ENCODE measurements at regions not wholly inside any gene's neighbourhood (a gene's known extent, or its start where the extent isn't known, plus 50 kb on each side); places are given as distances from the start of the nearest gene placed in this dataset.

GRCh38 chr6:137952247-137952646 is 85.2 kb downstream of the TNFAIP3 start:
- Histone ChIP-seq H3K4me1 (ENCODE audit: insufficient read depth) (peaks cover 5% of the 10 kb centered on the region; the same call in 1 of the 2 replicates), H3K27me3 (ENCODE audit: insufficient read depth) (no peaks in the 10 kb centered on the region), H3K27ac (ENCODE audit: low read depth) (no peak overlapping the region), H3K79me2 (replicated peaks; ENCODE audit: insufficient read depth) (no peaks in the 10 kb centered on the region), H3K4me3 (no peak overlapping the region), H2AFZ (no peak overlapping the region), H3K36me3 (ENCODE audit: insufficient read depth) (no peaks in the 10 kb centered on the region), H3K9me2 (ENCODE audit: insufficient read depth) (no peaks in the 10 kb centered on the region), H3F3A (replicated peaks; ENCODE audit: low read depth) (no peaks in the 10 kb centered on the region), H3K4me2 (no peak overlapping the region), H4K20me1 (replicated peaks; ENCODE audit: insufficient read depth) (no peaks in the 10 kb centered on the region)
- no peak for TF ChIP-seq JUNB (IDR thresholded peaks at IDR 0.05; ENCODE audit: unreplicated experiment)
- no peak for TF ChIP-seq EZH2phosphoT487 (IDR thresholded peaks at IDR 0.05; ENCODE audit: unreplicated experiment)
- TF ChIP-seq NANOG (IDR thresholded peaks at IDR 0.05; ENCODE audit: borderline replicate concordance), result no peak
- no peak for TF ChIP-seq ZNF114 (CRISPR knock-in tag; IDR thresholded peaks at IDR 0.05)
- no peak for TF ChIP-seq ZNF331 (CRISPR knock-in tag; IDR thresholded peaks at IDR 0.05; ENCODE audit: low read depth)
- TF ChIP-seq, protein P1, sequence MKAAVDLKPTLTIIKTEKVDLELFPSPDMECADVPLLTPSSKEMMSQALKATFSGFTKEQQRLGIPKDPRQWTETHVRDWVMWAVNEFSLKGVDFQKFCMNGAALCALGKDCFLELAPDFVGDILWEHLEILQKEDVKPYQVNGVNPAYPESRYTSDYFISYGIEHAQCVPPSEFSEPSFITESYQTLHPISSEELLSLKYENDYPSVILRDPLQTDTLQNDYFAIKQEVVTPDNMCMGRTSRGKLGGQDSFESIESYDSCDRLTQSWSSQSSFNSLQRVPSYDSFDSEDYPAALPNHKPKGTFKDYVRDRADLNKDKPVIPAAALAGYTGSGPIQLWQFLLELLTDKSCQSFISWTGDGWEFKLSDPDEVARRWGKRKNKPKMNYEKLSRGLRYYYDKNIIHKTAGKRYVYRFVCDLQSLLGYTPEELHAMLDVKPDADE (IDR thresholded peaks at IDR 0.05), result no peak
- no peak for TF ChIP-seq STAT1 (IDR thresholded peaks at IDR 0.05; ENCODE audit: unreplicated experiment)
- TF ChIP-seq, protein P2, sequence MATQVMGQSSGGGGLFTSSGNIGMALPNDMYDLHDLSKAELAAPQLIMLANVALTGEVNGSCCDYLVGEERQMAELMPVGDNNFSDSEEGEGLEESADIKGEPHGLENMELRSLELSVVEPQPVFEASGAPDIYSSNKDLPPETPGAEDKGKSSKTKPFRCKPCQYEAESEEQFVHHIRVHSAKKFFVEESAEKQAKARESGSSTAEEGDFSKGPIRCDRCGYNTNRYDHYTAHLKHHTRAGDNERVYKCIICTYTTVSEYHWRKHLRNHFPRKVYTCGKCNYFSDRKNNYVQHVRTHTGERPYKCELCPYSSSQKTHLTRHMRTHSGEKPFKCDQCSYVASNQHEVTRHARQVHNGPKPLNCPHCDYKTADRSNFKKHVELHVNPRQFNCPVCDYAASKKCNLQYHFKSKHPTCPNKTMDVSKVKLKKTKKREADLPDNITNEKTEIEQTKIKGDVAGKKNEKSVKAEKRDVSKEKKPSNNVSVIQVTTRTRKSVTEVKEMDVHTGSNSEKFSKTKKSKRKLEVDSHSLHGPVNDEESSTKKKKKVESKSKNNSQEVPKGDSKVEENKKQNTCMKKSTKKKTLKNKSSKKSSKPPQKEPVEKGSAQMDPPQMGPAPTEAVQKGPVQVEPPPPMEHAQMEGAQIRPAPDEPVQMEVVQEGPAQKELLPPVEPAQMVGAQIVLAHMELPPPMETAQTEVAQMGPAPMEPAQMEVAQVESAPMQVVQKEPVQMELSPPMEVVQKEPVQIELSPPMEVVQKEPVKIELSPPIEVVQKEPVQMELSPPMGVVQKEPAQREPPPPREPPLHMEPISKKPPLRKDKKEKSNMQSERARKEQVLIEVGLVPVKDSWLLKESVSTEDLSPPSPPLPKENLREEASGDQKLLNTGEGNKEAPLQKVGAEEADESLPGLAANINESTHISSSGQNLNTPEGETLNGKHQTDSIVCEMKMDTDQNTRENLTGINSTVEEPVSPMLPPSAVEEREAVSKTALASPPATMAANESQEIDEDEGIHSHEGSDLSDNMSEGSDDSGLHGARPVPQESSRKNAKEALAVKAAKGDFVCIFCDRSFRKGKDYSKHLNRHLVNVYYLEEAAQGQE (IDR thresholded peaks at IDR 0.05; ENCODE audit: unreplicated experiment), result no peak
- no peak for TF ChIP-seq CREB1 (CRISPR knock-in tag; IDR thresholded peaks at IDR 0.05; ENCODE audit: low read depth)
- no peak for TF ChIP-seq EZH2 (IDR thresholded peaks at IDR 0.05; ENCODE audit: low read depth, unreplicated experiment)
- TF ChIP-seq, protein P3, sequence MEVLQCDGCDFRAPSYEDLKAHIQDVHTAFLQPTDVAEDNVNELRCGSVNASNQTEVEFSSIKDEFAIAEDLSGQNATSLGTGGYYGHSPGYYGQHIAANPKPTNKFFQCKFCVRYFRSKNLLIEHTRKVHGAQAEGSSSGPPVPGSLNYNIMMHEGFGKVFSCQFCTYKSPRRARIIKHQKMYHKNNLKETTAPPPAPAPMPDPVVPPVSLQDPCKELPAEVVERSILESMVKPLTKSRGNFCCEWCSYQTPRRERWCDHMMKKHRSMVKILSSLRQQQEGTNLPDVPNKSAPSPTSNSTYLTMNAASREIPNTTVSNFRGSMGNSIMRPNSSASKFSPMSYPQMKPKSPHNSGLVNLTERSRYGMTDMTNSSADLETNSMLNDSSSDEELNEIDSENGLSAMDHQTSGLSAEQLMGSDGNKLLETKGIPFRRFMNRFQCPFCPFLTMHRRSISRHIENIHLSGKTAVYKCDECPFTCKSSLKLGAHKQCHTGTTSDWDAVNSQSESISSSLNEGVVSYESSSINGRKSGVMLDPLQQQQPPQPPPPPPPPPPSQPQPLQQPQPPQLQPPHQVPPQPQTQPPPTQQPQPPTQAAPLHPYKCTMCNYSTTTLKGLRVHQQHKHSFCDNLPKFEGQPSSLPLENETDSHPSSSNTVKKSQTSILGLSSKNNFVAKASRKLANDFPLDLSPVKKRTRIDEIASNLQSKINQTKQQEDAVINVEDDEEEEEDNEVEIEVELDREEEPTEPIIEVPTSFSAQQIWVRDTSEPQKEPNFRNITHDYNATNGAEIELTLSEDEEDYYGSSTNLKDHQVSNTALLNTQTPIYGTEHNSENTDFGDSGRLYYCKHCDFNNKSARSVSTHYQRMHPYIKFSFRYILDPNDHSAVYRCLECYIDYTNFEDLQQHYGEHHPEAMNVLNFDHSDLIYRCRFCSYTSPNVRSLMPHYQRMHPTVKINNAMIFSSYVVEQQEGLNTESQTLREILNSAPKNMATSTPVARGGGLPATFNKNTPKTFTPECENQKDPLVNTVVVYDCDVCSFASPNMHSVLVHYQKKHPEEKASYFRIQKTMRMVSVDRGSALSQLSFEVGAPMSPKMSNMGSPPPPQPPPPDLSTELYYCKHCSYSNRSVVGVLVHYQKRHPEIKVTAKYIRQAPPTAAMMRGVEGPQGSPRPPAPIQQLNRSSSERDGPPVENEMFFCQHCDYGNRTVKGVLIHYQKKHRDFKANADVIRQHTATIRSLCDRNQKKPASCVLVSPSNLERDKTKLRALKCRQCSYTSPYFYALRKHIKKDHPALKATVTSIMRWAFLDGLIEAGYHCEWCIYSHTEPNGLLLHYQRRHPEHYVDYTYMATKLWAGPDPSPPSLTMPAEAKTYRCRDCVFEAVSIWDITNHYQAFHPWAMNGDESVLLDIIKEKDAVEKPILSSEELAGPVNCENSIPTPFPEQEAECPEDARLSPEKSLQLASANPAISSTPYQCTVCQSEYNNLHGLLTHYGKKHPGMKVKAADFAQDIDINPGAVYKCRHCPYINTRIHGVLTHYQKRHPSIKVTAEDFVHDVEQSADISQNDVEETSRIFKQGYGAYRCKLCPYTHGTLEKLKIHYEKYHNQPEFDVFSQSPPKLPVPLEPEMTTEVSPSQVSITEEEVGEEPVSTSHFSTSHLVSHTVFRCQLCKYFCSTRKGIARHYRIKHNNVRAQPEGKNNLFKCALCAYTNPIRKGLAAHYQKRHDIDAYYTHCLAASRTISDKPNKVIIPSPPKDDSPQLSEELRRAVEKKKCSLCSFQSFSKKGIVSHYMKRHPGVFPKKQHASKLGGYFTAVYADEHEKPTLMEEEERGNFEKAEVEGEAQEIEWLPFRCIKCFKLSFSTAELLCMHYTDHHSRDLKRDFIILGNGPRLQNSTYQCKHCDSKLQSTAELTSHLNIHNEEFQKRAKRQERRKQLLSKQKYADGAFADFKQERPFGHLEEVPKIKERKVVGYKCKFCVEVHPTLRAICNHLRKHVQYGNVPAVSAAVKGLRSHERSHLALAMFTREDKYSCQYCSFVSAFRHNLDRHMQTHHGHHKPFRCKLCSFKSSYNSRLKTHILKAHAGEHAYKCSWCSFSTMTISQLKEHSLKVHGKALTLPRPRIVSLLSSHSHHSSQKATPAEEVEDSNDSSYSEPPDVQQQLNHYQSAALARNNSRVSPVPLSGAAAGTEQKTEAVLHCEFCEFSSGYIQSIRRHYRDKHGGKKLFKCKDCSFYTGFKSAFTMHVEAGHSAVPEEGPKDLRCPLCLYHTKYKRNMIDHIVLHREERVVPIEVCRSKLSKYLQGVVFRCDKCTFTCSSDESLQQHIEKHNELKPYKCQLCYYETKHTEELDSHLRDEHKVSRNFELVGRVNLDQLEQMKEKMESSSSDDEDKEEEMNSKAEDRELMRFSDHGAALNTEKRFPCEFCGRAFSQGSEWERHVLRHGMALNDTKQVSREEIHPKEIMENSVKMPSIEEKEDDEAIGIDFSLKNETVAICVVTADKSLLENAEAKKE (CRISPR knock-in tag; IDR thresholded peaks at IDR 0.05), result no peak
- no peak for TF ChIP-seq POLR2AphosphoS5 (IDR thresholded peaks at IDR 0.05; ENCODE audit: low read depth)
- TF ChIP-seq, protein P4, sequence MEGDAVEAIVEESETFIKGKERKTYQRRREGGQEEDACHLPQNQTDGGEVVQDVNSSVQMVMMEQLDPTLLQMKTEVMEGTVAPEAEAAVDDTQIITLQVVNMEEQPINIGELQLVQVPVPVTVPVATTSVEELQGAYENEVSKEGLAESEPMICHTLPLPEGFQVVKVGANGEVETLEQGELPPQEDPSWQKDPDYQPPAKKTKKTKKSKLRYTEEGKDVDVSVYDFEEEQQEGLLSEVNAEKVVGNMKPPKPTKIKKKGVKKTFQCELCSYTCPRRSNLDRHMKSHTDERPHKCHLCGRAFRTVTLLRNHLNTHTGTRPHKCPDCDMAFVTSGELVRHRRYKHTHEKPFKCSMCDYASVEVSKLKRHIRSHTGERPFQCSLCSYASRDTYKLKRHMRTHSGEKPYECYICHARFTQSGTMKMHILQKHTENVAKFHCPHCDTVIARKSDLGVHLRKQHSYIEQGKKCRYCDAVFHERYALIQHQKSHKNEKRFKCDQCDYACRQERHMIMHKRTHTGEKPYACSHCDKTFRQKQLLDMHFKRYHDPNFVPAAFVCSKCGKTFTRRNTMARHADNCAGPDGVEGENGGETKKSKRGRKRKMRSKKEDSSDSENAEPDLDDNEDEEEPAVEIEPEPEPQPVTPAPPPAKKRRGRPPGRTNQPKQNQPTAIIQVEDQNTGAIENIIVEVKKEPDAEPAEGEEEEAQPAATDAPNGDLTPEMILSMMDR (conservative IDR thresholded peaks at IDR 0.05; ENCODE audit: low read depth in 2 of 2), result no peak
- H3K4me3 Mint-ChIP-seq, result no peak overlapping the region
- H3K4me1 Mint-ChIP-seq, result no peaks in the 10 kb centered on the region; the same call in none of the 3 replicates
- H3K27me3 Mint-ChIP-seq (ENCODE audit: insufficient read depth, low read depth, poor library complexity), result no peaks in the 10 kb centered on the region
- no peaks in the 10 kb centered on the region for H3K36me3 Mint-ChIP-seq (ENCODE audit: low read depth)
- no peaks in the 10 kb centered on the region for H3K9me3 Mint-ChIP-seq
- DNase-seq (ENCODE audit: low spot score) (no peak), ATAC-seq (no peak)
- no peak overlapping the region for H3K27ac Mint-ChIP-seq
